ENCODE measurements at regions not wholly inside any gene's neighbourhood (a gene's known extent, or its start where the extent isn't known, plus 50 kb on each side); places are given as distances from the start of the nearest gene placed in this dataset.

DNA sequence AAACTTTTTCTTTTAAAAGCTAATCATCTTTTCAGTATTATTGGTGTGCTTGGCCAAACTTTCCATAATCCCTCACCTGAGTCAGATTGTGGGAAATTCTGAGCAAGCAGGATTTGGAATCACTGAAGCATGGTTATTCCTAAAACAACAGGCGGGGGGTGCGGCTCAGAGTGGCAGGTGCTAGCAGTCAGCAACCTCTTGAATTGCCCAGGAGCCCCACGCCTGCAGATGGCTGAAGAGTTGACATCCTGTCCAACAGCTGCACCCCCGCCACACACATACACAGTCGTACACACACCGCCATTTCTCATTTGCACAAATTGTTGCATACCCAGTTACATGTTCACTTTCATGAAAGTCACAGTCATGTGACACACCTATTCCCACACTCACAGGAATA, 96.6 kb downstream of the LHX2 start:
- TF ChIP-seq, protein P1, sequence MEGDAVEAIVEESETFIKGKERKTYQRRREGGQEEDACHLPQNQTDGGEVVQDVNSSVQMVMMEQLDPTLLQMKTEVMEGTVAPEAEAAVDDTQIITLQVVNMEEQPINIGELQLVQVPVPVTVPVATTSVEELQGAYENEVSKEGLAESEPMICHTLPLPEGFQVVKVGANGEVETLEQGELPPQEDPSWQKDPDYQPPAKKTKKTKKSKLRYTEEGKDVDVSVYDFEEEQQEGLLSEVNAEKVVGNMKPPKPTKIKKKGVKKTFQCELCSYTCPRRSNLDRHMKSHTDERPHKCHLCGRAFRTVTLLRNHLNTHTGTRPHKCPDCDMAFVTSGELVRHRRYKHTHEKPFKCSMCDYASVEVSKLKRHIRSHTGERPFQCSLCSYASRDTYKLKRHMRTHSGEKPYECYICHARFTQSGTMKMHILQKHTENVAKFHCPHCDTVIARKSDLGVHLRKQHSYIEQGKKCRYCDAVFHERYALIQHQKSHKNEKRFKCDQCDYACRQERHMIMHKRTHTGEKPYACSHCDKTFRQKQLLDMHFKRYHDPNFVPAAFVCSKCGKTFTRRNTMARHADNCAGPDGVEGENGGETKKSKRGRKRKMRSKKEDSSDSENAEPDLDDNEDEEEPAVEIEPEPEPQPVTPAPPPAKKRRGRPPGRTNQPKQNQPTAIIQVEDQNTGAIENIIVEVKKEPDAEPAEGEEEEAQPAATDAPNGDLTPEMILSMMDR (IDR thresholded peaks at IDR 0.05) = no peak
- no peak for TF ChIP-seq POLR2A (IDR thresholded peaks at IDR 0.05)
